OCI-LY7 (cell line): ENCODE measurements at regions not wholly inside any gene's neighbourhood (a gene's known extent, or its start where the extent isn't known, plus 50 kb on each side); places are given as distances from the start of the nearest gene placed in this dataset.

Experiments
- CTCF ChIP-seq: fragments of 200-600 bp; sonication (generic); conservative IDR thresholded peaks from 2 replicates; pipeline ENCODE4 v1.5.1; 2014; ENCODE audit warnings: mild to moderate bottlenecking, antibody characterized with exemption, low read length, moderate library complexity, mixed read lengths
- EZH2phosphoT487 ChIP-seq: fragments of 200-600 bp; sonication (generic); IDR thresholded peaks from 2 replicates; pipeline ENCODE4 v1.6.1; 2018; ENCODE audit warnings: low read depth, borderline replicate concordance, mild to moderate bottlenecking, mixed run types, antibody characterized with exemption, low read length, moderate library complexity, mixed read lengths

- TF ChIP-seq EZH2phosphoT487 = no peak
- TF ChIP-seq CTCF = no peak
Measured at GRCh38 chr6:144653885-144654505, 368.9 kb downstream of the UTRN start.
